Activated T-cell treated with anti-CD3 and anti-CD28 coated beads, Interleukin-2, amount 50 U/mL, for 72 hours (primary cell): ENCODE measurements at regions not wholly inside any gene's neighbourhood (a gene's known extent, or its start where the extent isn't known, plus 50 kb on each side); places are given as distances from the start of the nearest gene placed in this dataset.

ENCODE experiments used
- ATAC-seq, 2 donors: fragments of 150-1000 bp; cut with Tn5 transposase; replicated peaks in 1 of 2; 2 replicates each; pipeline ENCODE4 v1.10.0; 2021; ENCODE audit warnings: moderate library complexity in 2 of 2, mild to moderate bottlenecking in 1 of 2
- DNase-seq, 2 donors: peaks; one replicate each; pipeline ENCODE4 v3.0.0; 2021 to 2022; ENCODE audit warnings: mixed read lengths in 1 of 2
- H3K27ac Mint-ChIP-seq: one replicate; pipeline ENCODE4 v1.8.0; 2022; ENCODE audit warnings: mild to moderate bottlenecking, moderate library complexity, mixed read lengths
- H3K27me3 Mint-ChIP-seq: one replicate; pipeline ENCODE4 v1.8.0; 2022; ENCODE audit warnings: low read depth, mixed read lengths
- H3K36me3 Mint-ChIP-seq, 2 donors: one replicate each; pipeline ENCODE4 v1.8.0; 2022; ENCODE audit warnings: mixed read lengths in 2 of 2, mild to moderate bottlenecking in 1 of 2; ENCODE audit not compliant: insufficient read depth in 2 of 2
- H3K4me1 Mint-ChIP-seq: one replicate; pipeline ENCODE4 v1.8.0; 2022; ENCODE audit warnings: low read depth, mixed read lengths
- H3K4me3 Mint-ChIP-seq, 2 donors: one replicate each; pipeline ENCODE4 v1.8.0; 2022; ENCODE audit warnings: mild to moderate bottlenecking in 2 of 2, mixed read lengths in 2 of 2, moderate library complexity in 2 of 2
- H3K9me3 Mint-ChIP-seq, 2 donors: one replicate each; pipeline ENCODE4 v1.8.0; 2022; ENCODE audit warnings: mixed read lengths in 2 of 2

DNA sequence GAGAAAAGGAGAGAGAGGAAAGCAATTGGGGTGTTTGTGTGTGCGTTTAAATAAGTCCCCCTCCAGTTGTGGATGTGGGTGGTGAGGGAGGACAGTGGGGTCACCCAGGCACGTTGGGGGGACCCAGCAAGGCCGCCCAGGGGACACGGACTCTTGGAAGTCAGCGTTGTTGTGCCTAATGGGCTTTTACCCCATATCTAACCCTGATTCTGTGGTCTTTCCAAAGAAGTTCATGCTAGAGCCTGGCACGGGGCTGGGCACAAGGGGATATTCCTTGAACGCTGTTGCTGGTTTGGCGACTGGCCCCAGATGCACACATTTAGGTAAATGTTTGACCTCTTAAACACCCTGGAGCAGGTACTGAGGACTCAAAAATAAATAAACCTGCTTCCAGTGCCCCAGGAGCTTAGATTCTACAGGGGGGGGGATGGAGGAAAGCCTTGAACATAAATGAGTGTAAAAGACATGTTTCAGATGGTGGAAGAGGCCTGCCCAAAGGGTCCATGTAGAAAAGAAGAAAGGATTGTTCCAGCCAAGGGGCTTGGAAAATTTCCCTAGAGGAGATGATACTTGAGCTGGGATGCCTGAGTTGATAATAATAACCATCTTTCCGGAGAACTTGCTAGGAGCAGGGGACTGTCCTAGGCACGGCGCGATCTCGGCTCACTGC lies 97.7 kb upstream of the SIX3 start:
- Mint-ChIP-seq H3K27ac (no peak overlapping the region), H3K4me3 (no peak overlapping the region), H3K9me3 (peaks cover 0 to 3% of the 10 kb centered on the region in 2 donors), H3K27me3 (peaks cover 64% of the 10 kb centered on the region), H3K36me3 (peaks cover 0 to 2% of the 10 kb centered on the region in 2 donors), H3K4me1 (peaks cover 14% of the 10 kb centered on the region)
- DNase-seq (no peak), ATAC-seq (no peak)

DNA sequence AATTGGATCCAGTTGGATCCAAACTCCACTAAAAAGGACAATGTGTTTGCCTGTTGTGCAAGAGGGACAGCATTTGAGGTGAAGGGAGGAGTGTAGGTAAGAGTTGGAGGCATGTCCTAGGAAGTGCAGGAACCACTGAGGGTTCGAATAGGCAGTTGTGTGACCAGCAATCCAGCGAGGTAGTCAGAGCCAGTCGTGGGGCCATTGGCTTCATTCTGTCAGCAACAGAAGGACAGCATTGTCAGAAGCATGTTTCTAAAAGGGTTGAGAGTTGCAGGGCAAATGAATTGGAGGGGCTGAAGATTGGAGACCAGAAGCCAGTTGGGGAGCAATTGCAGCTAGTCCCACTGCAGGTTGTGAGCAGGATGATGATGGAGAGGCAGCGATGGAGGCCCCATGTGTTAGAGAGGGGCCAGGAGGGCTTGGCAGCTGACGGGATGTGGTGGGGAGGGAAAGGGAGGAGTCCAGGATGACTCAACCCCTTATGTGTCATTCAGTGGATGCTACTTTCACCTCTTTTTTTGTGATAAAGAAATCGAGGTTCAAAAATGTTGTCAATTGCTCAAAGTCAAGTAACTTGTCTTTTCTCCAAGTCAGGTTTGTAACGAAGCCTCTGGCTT lies 96.7 kb upstream of the SIX3 start:
- peak; percentile 36 to 41 for DNase-seq
- ATAC-seq = peak; percentile 78 to 96
- H3K36me3 Mint-ChIP-seq = peaks cover 0 to 2% of the 10 kb centered on the region in 2 donors
- H3K9me3 Mint-ChIP-seq = peaks cover 0 to 3% of the 10 kb centered on the region in 2 donors
- H3K27me3 Mint-ChIP-seq = peaks cover 71% of the 10 kb centered on the region
- peaks cover 14% of the 10 kb centered on the region for H3K4me1 Mint-ChIP-seq
- no peak overlapping the region for H3K4me3 Mint-ChIP-seq
- H3K27ac Mint-ChIP-seq = no peak overlapping the region

GRCh38 chr2:44848026-44848425 lies 93.5 kb upstream of the SIX3 start:
- ATAC-seq (no peak), DNase-seq (no peak)
- H3K4me1 Mint-ChIP-seq = peaks cover 14% of the 10 kb centered on the region
- peaks cover 64% of the 10 kb centered on the region for H3K27me3 Mint-ChIP-seq
- H3K36me3 Mint-ChIP-seq = peaks cover 0 to 2% of the 10 kb centered on the region in 2 donors
- H3K27ac Mint-ChIP-seq = no peak overlapping the region
- H3K4me3 Mint-ChIP-seq = no peak overlapping the region
- peaks cover 0 to 3% of the 10 kb centered on the region in 2 donors for H3K9me3 Mint-ChIP-seq

GRCh38 chr2:44850016-44850415 lies 91.5 kb upstream of the SIX3 start:
- Mint-ChIP-seq H3K27ac (no peak overlapping the region), H3K4me3 (no peak overlapping the region), H3K27me3 (peaks cover 59% of the 10 kb centered on the region), H3K36me3 (no peaks in the 10 kb centered on the region), H3K4me1 (peaks cover 7% of the 10 kb centered on the region), H3K9me3 (no peaks in the 10 kb centered on the region)
- DNase-seq (no peak), ATAC-seq (no peak)

GRCh38 chr2:44851518-44851917 lies 90.0 kb upstream of the SIX3 start:
- Mint-ChIP-seq H3K36me3 (no peaks in the 10 kb centered on the region), H3K4me1 (no peaks in the 10 kb centered on the region), H3K4me3 (no peak overlapping the region), H3K27ac (no peak overlapping the region), H3K27me3 (peaks cover 59% of the 10 kb centered on the region), H3K9me3 (no peaks in the 10 kb centered on the region)
- ATAC-seq (no peak), DNase-seq (no peak)

- ATAC-seq = no peak
- Mint-ChIP-seq H3K36me3 (no peaks in the 10 kb centered on the region), H3K27me3 (peaks cover 58% of the 10 kb centered on the region), H3K4me1 (no peaks in the 10 kb centered on the region), H3K9me3 (no peaks in the 10 kb centered on the region), H3K27ac (no peak overlapping the region), H3K4me3 (no peak overlapping the region)
- no peak for DNase-seq
These were observed 88.9 kb upstream of the SIX3 start for GRCh38 chr2:44852594-44852993.

- Mint-ChIP-seq H3K27me3 (peaks cover 75% of the 10 kb centered on the region), H3K9me3 (peaks cover 3 to 7% of the 10 kb centered on the region in 2 donors), H3K4me3 (no peak overlapping the region), H3K4me1 (no peaks in the 10 kb centered on the region), H3K36me3 (peaks cover 3% of the 10 kb centered on the region in 2 donors), H3K27ac (no peak overlapping the region)
- DNase-seq = no peak
- ATAC-seq = no peak
These were observed 82.2 kb upstream of the SIX3 start for GRCh38 chr2:44859337-44859736.

- Mint-ChIP-seq H3K27me3 (peaks cover 58% of the 10 kb centered on the region), H3K36me3 (no peaks in the 10 kb centered on the region), H3K9me3 (no peaks in the 10 kb centered on the region), H3K4me1 (no peaks in the 10 kb centered on the region), H3K27ac (no peak overlapping the region), H3K4me3 (no peak overlapping the region)
- ATAC-seq (no peak), DNase-seq (no peak)
These were observed 75.3 kb upstream of the SIX3 start for GRCh38 chr2:44866152-44866551.

- DNase-seq (no peak), ATAC-seq (no peak)
- no peak overlapping the region for H3K27ac Mint-ChIP-seq
- H3K4me1 Mint-ChIP-seq = no peaks in the 10 kb centered on the region
- no peaks in the 10 kb centered on the region for H3K9me3 Mint-ChIP-seq
- peaks cover 52% of the 10 kb centered on the region for H3K27me3 Mint-ChIP-seq
- H3K4me3 Mint-ChIP-seq = no peak overlapping the region
- H3K36me3 Mint-ChIP-seq = no peaks in the 10 kb centered on the region
These were observed 71.7 kb upstream of the SIX3 start for GRCh38 chr2:44869761-44870160.

DNA sequence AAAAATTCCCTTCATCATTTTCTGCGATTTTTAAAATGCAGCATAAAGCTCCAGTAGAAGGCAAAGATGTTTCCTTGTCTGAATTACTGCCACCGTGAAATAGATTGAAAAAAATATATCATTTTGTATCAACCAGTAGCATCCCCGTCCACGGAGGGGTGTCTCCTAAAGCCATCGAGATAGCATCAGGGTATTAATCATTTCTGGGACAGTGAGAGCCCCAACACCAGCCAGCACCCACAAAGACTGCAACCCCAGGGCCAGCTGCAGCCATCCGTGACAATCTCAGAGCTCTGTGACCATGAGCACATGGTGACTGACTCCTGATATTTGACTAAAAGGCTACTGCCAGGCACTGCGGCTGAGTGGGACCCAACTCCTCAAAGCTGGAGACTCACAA lies 64.1 kb upstream of the SIX3 start:
- H3K36me3 Mint-ChIP-seq = peaks cover 1 to 2% of the 10 kb centered on the region in 2 donors
- no peak overlapping the region for H3K27ac Mint-ChIP-seq
- H3K9me3 Mint-ChIP-seq = peaks cover 2 to 9% of the 10 kb centered on the region in 2 donors
- ATAC-seq (no peak), DNase-seq (no peak)
- H3K4me3 Mint-ChIP-seq = no peak overlapping the region
- peaks cover 39% of the 10 kb centered on the region for H3K27me3 Mint-ChIP-seq
- H3K4me1 Mint-ChIP-seq = no peaks in the 10 kb centered on the region

DNA sequence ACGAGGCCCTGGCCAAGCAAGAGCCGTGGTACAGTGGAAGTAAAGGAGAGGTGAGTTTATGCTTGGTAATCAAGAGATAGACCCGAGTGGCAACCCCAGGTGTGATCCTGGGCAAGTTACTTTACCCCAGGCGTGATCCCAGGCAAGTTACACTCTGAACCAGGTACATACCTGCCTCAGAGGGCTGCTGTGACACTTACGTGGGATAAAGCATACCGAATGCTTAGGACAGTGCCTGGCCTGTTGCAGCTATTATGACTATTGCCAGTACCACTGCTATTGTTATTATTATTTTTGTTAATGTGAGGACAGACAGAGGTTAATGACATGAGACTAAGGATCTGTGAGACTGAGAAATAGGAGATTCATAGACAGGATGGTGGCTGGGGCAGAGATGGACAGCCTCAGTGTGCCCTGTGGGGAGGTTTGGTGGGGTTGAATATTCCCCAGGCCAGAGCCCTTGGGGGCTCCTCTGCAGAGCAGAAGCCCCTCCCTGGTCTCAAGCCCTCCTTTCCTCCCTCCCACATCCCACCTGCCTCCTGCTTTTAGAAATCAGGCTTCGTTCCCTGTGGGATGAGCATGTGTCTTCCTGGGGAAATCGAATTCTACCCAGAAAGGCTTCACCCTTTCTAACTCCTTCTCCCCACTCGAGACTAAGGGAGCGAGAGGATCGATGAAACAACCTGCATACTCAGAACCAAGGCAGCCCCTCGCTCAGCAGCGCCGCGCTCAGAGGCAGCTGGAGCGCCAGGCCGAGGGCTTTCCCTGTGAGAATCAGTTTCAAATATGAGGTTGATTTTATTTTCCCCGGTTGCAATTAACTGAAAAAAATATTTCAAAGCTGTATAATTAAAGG lies 62.0 kb upstream of the SIX3 start:
- Mint-ChIP-seq H3K9me3 (peaks cover 2 to 9% of the 10 kb centered on the region in 2 donors), H3K4me3 (no peak overlapping the region), H3K36me3 (peaks cover 1 to 2% of the 10 kb centered on the region in 2 donors), H3K4me1 (no peaks in the 10 kb centered on the region), H3K27me3 (peaks cover 19% of the 10 kb centered on the region), H3K27ac (no peak overlapping the region)
- ATAC-seq = no peak
- DNase-seq = no peak

GRCh38 chr2:44880125-44880483 lies 61.4 kb upstream of the SIX3 start:
- Mint-ChIP-seq H3K27me3 (peaks cover 18% of the 10 kb centered on the region), H3K9me3 (peaks cover 2 to 8% of the 10 kb centered on the region in 2 donors)
- no peak for ATAC-seq

GRCh38 chr2:44881856-44882255 lies 59.6 kb upstream of the SIX3 start:
- no peak overlapping the region for H3K27ac Mint-ChIP-seq
- H3K9me3 Mint-ChIP-seq = no peaks in the 10 kb centered on the region
- H3K27me3 Mint-ChIP-seq = peaks cover 7% of the 10 kb centered on the region
- no peak overlapping the region for H3K4me3 Mint-ChIP-seq
- DNase-seq (no peak), ATAC-seq (no peak)
- H3K4me1 Mint-ChIP-seq = no peaks in the 10 kb centered on the region
- H3K36me3 Mint-ChIP-seq = no peaks in the 10 kb centered on the region

More at GRCh38 chr2:44880125-44880483, 61.4 kb upstream of the SIX3 start:
- DNase-seq = no peak
- Mint-ChIP-seq H3K4me1 (no peaks in the 10 kb centered on the region), H3K4me3 (no peak overlapping the region), H3K27ac (no peak overlapping the region), H3K36me3 (peaks cover under 1 to 2% of the 10 kb centered on the region in 2 donors)
